NCI-H748 treated with DMSO at 0.1 percent for 48 hours (cell line): ENCODE measurements at regions not wholly inside any gene's neighbourhood (a gene's known extent, or its start where the extent isn't known, plus 50 kb on each side); places are given as distances from the start of the nearest gene placed in this dataset.
"Not testable (repeated sequence)": the region's sequence is repeated elsewhere in the genome, so short reads cannot be mapped to it uniquely, and the experiment has no call there.

Experiments used
- DNase-seq: peaks from one replicate; lab custom pipeline; 2025; lab: John Stamatoyannopoulos, UW

- no peak for DNase-seq
These were observed 85.2 kb upstream of the NCOR2 start for GRCh38 chr12:124652661-124653060.

GRCh38 chr12:124651516-124652273 is 84.3 kb upstream of the NCOR2 start:
- no peak for DNase-seq

DNA sequence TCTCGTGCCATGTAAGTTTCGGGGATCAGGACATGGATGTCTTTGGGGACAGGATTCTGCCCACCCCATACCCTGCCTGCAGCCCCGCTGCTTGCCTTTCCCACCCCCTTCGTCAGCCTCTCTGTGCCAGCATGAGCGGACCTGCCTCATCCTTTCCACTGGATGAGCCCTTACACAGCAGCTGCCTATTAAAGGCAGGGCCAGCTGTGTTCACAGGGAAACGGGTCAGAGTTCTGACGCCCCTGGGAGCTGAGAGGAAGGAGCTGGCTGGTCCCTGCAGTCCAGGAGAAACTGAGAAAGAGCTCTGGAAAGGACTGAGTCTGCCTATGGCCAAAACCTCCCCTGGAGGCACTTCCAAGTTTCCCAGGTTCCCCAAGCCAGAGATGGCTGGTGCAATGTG is 83.5 kb upstream of the NCOR2 start:
- DNase-seq: no peak

- DNase-seq: no peak
These were observed 81.4 kb upstream of the NCOR2 start for GRCh38 chr12:124648710-124649384.

- DNase-seq: no peak
These were observed 79.9 kb upstream of the NCOR2 start for GRCh38 chr12:124647316-124647715.

- DNase-seq: no peak
These were observed 79.2 kb upstream of the NCOR2 start for GRCh38 chr12:124646385-124647230.

GRCh38 chr12:124645530-124646244 is 78.3 kb upstream of the NCOR2 start:
- DNase-seq: no peak

DNA sequence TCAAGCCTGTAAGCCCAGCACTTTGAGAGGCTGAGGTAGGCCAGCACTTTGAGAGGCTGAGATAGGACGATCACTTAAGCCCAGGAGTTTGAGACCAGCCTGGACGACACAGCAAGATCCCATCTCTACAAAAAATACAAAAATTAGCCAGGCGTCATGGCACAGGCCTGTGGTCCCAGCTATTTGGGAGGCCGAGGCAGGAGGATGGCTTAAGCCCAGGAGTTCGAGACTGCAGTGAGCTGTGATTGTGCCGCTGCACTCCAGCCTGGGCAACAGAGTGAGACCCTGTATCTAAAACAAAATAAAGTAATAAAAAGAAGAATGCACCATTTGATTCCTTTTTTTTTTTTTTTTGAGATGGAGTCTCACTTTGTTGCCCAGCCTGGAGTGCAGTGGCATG is 76.4 kb upstream of the NCOR2 start:
- not testable (repeated sequence) for DNase-seq

DNA sequence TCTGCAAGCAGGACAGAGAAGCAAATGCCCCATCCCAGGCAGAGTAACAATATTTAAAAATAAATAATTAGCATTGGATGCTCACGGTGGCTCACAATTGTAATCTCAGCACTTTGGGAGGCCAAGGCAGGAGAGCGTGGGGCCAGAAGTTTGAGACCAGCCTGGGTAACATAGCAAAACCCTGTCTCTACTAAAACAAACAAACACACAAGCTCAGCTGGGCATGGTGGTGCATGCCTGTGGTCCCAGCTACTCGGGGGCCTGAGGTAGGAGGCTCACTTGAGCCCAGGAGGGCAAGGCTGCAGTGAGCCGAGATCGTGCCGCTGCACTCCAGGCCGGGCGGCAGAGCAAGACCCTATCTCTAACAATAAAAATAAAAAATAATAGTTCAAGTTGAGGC is 74.7 kb upstream of the NCOR2 start:
- no peak for DNase-seq

DNA sequence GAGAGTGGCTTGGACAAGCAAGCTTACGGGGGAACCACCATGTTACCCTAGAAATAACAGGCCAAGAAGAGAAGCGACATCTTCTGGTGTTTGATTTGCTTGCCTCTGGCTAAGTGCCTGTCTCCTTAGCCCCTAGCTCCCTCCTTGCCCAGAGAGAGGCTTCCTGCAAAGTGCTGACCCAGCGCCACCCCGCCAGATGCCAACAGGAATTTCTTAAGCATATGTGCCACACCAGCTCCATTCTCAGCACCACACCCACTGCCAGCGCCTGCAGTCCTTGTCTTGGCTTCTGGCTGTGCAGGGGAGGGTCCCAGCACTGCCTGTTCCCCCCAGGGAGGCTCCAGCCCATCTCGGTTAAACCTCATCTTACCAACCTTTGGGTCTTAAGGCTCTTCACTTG is 74.2 kb upstream of the NCOR2 start:
- no peak for DNase-seq

GRCh38 chr12:124640056-124640455 is 72.6 kb upstream of the NCOR2 start:
- no peak for DNase-seq

DNA sequence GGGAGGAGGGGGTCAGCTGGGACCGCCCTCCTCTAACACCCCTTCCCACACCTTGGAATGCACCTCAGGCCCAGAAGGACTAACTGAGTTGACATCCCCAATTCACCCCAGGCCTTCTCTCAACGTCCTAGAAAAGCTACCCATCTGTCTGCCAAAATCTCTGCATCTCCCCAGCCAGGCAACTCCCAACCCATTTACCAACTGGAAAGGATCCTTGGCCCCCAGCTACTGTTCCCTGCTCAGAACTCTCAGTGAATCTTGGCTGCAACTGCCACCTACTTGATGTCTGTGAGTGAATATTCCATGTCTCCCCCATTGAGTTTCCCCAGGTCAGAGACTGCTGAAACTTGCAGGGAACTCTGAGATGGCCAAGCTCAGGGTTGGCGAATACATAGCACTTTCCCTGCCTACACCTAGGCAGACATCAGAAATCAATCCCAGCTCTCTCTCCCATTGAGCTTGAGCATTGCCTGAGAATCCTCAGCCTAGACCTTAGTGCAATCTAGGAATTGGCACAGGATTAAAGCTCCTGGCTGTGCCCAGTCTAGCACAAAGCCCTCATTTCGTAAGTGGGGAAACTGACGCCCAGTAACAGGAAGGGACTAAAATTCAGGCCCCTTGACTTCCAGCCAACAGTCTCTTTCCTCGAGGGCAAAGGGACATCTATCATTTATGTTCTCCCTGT is 71.9 kb upstream of the NCOR2 start:
- DNase-seq: no peak

DNA sequence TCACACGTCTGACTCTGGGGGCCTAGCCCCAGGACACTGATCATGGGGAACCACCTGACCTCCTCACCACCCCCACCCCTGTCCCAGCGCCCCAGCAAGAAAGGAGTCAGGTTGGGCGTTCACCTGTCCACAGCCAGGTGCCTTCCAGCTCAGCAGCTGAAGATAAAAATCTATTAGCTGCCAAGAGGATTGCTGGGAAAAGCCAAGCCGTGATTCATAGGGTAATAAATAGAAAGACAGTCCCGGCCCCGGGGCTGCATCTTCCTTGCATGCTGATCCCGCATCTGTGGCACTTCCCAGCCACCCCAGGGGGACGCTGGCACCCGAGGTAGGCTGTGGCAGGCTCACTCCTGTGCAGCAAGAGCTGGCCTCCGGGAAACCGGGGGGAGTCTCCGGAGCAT is 70.2 kb upstream of the NCOR2 start:
- no peak for DNase-seq

- no peak for DNase-seq
These were observed 69.8 kb upstream of the NCOR2 start for GRCh38 chr12:124637163-124637562.

- no peak for DNase-seq
These were observed 68.9 kb upstream of the NCOR2 start for GRCh38 chr12:124636138-124636978.

- DNase-seq: no peak
These were observed 67.9 kb upstream of the NCOR2 start for GRCh38 chr12:124635316-124635715.

GRCh38 chr12:124633365-124634362 is 66.3 kb upstream of the NCOR2 start:
- no peak for DNase-seq

- no peak for DNase-seq
These were observed 65.1 kb upstream of the NCOR2 start for GRCh38 chr12:124632519-124632984.

GRCh38 chr12:124631681-124632256 is 64.4 kb upstream of the NCOR2 start:
- no peak for DNase-seq
